K562 (cell line): ENCODE measurements at regions not wholly inside any gene's neighbourhood (a gene's known extent, or its start where the extent isn't known, plus 50 kb on each side); places are given as distances from the start of the nearest gene placed in this dataset.

Experiments
- ATAC-seq: fragments of 200-7000 bp; cut with Tn5 transposase; 3 replicates; pipeline ENCODE4 v1.9.1; 2020; ENCODE audit warnings: moderate library complexity
- BruUV-seq: library from RNA; stranded (reverse); fragments of 400-500 nt; replicated peaks from 2 replicates; lab custom pipeline; 2021; lab: Mats Ljungman, UMichigan
- CTCF ChIA-PET: fragments of 300-600 bp; formaldehyde crosslinking; extraction: SDS; loops from one replicate; lab custom pipeline; 2021; ENCODE audit warnings: low intra/inter-chr PET ratio; lab: Yijun Ruan, JAX
- POLR2A ChIA-PET: fragments of 300-600, 350-650 bp; sonication (Branson Sonifier 250); formaldehyde crosslinking; extraction: SDS; loops from one replicate; lab custom pipeline; 2021; ENCODE audit warnings: antibody characterized with exemption, inconsistent platforms; lab: Yijun Ruan, JAX
- DNase-seq, 4 experiments: peaks; one replicate each; pipeline versions ENCODE4 v3.0.0 to v3.0.0-alpha.2; 2011 to 2018; ENCODE audit warnings: low spot score in 3 of 4, mixed read lengths in 3 of 4; ENCODE audit errors: extremely low read depth in 1 of 4
- FAIRE-seq: peaks from 2 replicates; lab custom pipeline; 2011; peaks lifted over from hg19 to GRCh38; lab: Jason Lieb, UNC
- H2AFZ ChIP-seq: 2 replicates; pipeline ENCODE4 v1.6.0; 2011; ENCODE audit warnings: low read depth, low read length, control low read depth, inconsistent platforms
- H3K27ac ChIP-seq: fragments of 200-600 bp; 3 replicates; pipeline ENCODE4 v1.8.0; 2011; ENCODE audit warnings: low read depth, mild to moderate bottlenecking, control low read depth, inconsistent platforms, low read length, moderate library complexity, mixed read lengths; ENCODE audit errors: extremely low read depth
- H3K27me3 ChIP-seq, 2 experiments: fragments of 300-600 bp in 1 of 2; 2 replicates in 1 of 2; 3 replicates in 1 of 2; pipeline versions ENCODE4 v1.6.0 to v1.8.0; 2011; ENCODE audit warnings: inconsistent platforms in 2 of 2, low read length in 2 of 2, mild to moderate bottlenecking in 1 of 2, mixed read lengths in 1 of 2, moderate library complexity in 1 of 2; ENCODE audit not compliant: control insufficient read depth in 2 of 2, insufficient read depth in 2 of 2
- H3K36me3 ChIP-seq: fragments of 300-600 bp; 3 replicates; pipeline ENCODE4 v1.8.0; 2011; ENCODE audit warnings: mild to moderate bottlenecking, low read length, inconsistent platforms; ENCODE audit not compliant: control insufficient read depth, insufficient read depth
- H3K4me1 ChIP-seq, 2 experiments: fragments of 200-600 bp in 1 of 2; replicated peaks in 1 of 2; 2 replicates in 1 of 2; 3 replicates in 1 of 2; pipeline versions ENCODE4 v1.5.1 to v1.8.0; 2011; ENCODE audit warnings: inconsistent platforms in 2 of 2, low read length in 2 of 2, mild to moderate bottlenecking in 1 of 2, mixed read lengths in 1 of 2, moderate library complexity in 1 of 2; ENCODE audit not compliant: control insufficient read depth in 2 of 2, insufficient read depth in 2 of 2
- H3K4me2 ChIP-seq: 2 replicates; pipeline ENCODE4 v1.6.1; 2011; ENCODE audit warnings: low read length, control low read depth, inconsistent platforms, mixed read lengths; ENCODE audit not compliant: insufficient read depth
- H3K4me3 ChIP-seq: fragments of 200-600 bp; sonication (generic), shearing (Covaris generic); 2 replicates; pipeline ENCODE4 v1.5.1; 2016; ENCODE audit warnings: control low read depth, inconsistent platforms
- H3K79me2 ChIP-seq: fragments of 200-600 bp; 3 replicates; pipeline ENCODE4 v1.8.0; 2011; ENCODE audit warnings: low read length, inconsistent platforms; ENCODE audit not compliant: control insufficient read depth, insufficient read depth
- H3K9ac ChIP-seq, 2 experiments: 2 replicates each; pipeline versions ENCODE4 v1.6.0 to v1.6.1; 2011; ENCODE audit warnings: low read depth in 2 of 2, low read length in 2 of 2, control low read depth in 1 of 2, inconsistent platforms in 1 of 2, mild to moderate bottlenecking in 1 of 2, mixed read lengths in 1 of 2; ENCODE audit not compliant: insufficient read depth in 1 of 2
- H3K9me1 ChIP-seq: one replicate; pipeline ENCODE4 v1.6.0; 2011; ENCODE audit warnings: inconsistent platforms, mild to moderate bottlenecking, low read length, moderate library complexity; ENCODE audit not compliant: control insufficient read depth, insufficient read depth
- H3K9me3 ChIP-seq: replicated peaks from 2 replicates; pipeline ENCODE4 v1.5.1; 2011; ENCODE audit warnings: low read depth, low read length, inconsistent platforms; ENCODE audit not compliant: control insufficient read depth, insufficient read depth
- H4K20me1 ChIP-seq: replicated peaks from 2 replicates; pipeline ENCODE4 v1.6.1; 2011; ENCODE audit warnings: low read length, inconsistent platforms, mixed read lengths; ENCODE audit not compliant: control insufficient read depth, insufficient read depth
- ELF1 ChIP-seq: fragments of 200-800 bp; sonication (Bioruptor generic); IDR thresholded peaks from 2 replicates; pipeline ENCODE4 v1.6.1; 2016; ENCODE audit warnings: missing genetic modification characterization, missing compliant biosample characterization
- NFE2 ChIP-seq: IDR thresholded peaks from 2 replicates; pipeline ENCODE4 v1.6.1; 2014; ENCODE audit warnings: antibody characterized with exemption, low read depth
- NR2F6 ChIP-seq: fragments of 450-650 bp; formaldehyde crosslinking; IDR thresholded peaks from 2 replicates; pipeline ENCODE4 v1.4.0; 2020; ENCODE audit warnings: mild to moderate bottlenecking
- PHB2 ChIP-seq: fragments of 450-650 bp; IDR thresholded peaks from 2 replicates; pipeline ENCODE4 v1.6.1; 2017; ENCODE audit warnings: low read depth
- POLR2AphosphoS2 ChIP-seq: IDR thresholded peaks from 2 replicates; pipeline ENCODE4 v1.6.1; 2012; ENCODE audit warnings: low read length, improper control_type of control experiment
- RFX5 ChIP-seq: IDR thresholded peaks from 2 replicates; pipeline ENCODE4 v1.6.1; 2011; ENCODE audit warnings: low read depth, mild to moderate bottlenecking, improper control_type of control experiment, low read length
- WGBS: fragments of 100-300 bp; shearing (Covaris generic); methylation state at CpG from one replicate; pipeline ENCODE4 v1.1.6; 2016; ENCODE audit warnings: low coverage, mixed read lengths; ENCODE audit not compliant: insufficient coverage; ENCODE audit errors: missing lambda C conversion rate; 5-methylcytosine and 5-hydroxymethylcytosine counted together
- in situ Hi-C: fragments of 300-500 bp; cut with MboI; formaldehyde crosslinking; loops from 4 replicates; pipeline ENCODE4 v1.15.0; 2018; ENCODE audit warnings: inconsistent platforms, mixed read lengths
- intact Hi-C: fragments of 100-400 bp; cut with micrococcal nuclease; formaldehyde crosslinking; loops from 2 replicates; pipeline ENCODE4 v1.14.2; 2022
- TF ChIP-seq, protein P1 (sequence below): fragments of 150-350 bp; IDR thresholded peaks from 2 replicates; pipeline ENCODE4 v1.6.1; 2014; ENCODE audit warnings: low read depth, mild to moderate bottlenecking, low read length, borderline replicate concordance

- Histone ChIP-seq H3K4me1 (no peaks in the 10 kb centered on the region), H3K79me2 (no peaks in the 10 kb centered on the region), H3K27ac (no peak overlapping the region), H3K27me3 (no peaks in the 10 kb centered on the region), H2AFZ (no peak overlapping the region), H3K9me3 (no peaks in the 10 kb centered on the region), H3K4me2 (no peak overlapping the region), H3K9ac (no peak overlapping the region), H3K4me3 (no peak overlapping the region), H3K36me3 (no peaks in the 10 kb centered on the region), H3K9me1 (no peaks in the 10 kb centered on the region), H4K20me1 (no peaks in the 10 kb centered on the region)
- ChIA-PET CTCF (no interaction called here), POLR2A (no interaction called here)
- BruUV-seq, result no TSS peak
- DNase-seq, result no peak
- ATAC-seq, result no peak
- intact Hi-C loops, result no loop called here
- WGBS, result 4% methylated on average over 2 of the region's 2 CpGs
- no peak for TF ChIP-seq NR2F6 (CRISPR knock-in tag)
- no peak for TF ChIP-seq NFE2
- no peak for TF ChIP-seq ELF1 (tag)
- no peak for TF ChIP-seq POLR2AphosphoS2
- no peak for TF ChIP-seq PHB2
- TF ChIP-seq, protein P1, sequence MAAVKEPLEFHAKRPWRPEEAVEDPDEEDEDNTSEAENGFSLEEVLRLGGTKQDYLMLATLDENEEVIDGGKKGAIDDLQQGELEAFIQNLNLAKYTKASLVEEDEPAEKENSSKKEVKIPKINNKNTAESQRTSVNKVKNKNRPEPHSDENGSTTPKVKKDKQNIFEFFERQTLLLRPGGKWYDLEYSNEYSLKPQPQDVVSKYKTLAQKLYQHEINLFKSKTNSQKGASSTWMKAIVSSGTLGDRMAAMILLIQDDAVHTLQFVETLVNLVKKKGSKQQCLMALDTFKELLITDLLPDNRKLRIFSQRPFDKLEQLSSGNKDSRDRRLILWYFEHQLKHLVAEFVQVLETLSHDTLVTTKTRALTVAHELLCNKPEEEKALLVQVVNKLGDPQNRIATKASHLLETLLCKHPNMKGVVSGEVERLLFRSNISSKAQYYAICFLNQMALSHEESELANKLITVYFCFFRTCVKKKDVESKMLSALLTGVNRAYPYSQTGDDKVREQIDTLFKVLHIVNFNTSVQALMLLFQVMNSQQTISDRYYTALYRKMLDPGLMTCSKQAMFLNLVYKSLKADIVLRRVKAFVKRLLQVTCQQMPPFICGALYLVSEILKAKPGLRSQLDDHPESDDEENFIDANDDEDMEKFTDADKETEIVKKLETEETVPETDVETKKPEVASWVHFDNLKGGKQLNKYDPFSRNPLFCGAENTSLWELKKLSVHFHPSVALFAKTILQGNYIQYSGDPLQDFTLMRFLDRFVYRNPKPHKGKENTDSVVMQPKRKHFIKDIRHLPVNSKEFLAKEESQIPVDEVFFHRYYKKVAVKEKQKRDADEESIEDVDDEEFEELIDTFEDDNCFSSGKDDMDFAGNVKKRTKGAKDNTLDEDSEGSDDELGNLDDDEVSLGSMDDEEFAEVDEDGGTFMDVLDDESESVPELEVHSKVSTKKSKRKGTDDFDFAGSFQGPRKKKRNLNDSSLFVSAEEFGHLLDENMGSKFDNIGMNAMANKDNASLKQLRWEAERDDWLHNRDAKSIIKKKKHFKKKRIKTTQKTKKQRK, result no peak
- TF ChIP-seq RFX5, result no peak
- no peak for FAIRE-seq
- in situ Hi-C loops, result no loop called here
Measured at GRCh38 chr6:144986271-144986670, 701.1 kb downstream of the UTRN start.
